HL-60 (cell line): ENCODE measurements at regions not wholly inside any gene's neighbourhood (a gene's known extent, or its start where the extent isn't known, plus 50 kb on each side); places are given as distances from the start of the nearest gene placed in this dataset.

Experiments used
- DNase-seq, 2 experiments: peaks; one replicate each; pipeline ENCODE4 v3.0.0-alpha.2; 2010 to 2020; ENCODE audit warnings: low read depth in 1 of 2, low spot score in 1 of 2
- H3K27ac ChIP-seq: fragments of 250-450 bp; sonication (Bioruptor Pico); replicated peaks from 2 replicates; pipeline ENCODE4 v1.5.1; 2020; ENCODE audit warnings: mild to moderate bottlenecking, moderate library complexity
- H3K27me3 ChIP-seq: fragments of 250-450 bp; sonication (Bioruptor Pico); 2 replicates; pipeline ENCODE4 v1.5.1; 2021; ENCODE audit warnings: mild to moderate bottlenecking, moderate library complexity; ENCODE audit not compliant: insufficient read depth, poor library complexity, severe bottlenecking
- H3K4me3 ChIP-seq: replicated peaks from 2 replicates; pipeline ENCODE4 v1.5.1; 2011; ENCODE audit warnings: mild to moderate bottlenecking, control low read depth, low read length; ENCODE audit not compliant: insufficient read depth
- GABPA ChIP-seq: IDR thresholded peaks from 2 replicates; pipeline ENCODE4 v1.6.1; 2012; ENCODE audit warnings: low read depth
- POLR2AphosphoS5 ChIP-seq: IDR thresholded peaks from 2 replicates; pipeline ENCODE4 v1.6.1; 2012; ENCODE audit warnings: low read depth
- SPI1 ChIP-seq: IDR thresholded peaks from 2 replicates; pipeline ENCODE4 v1.6.1; 2012; ENCODE audit warnings: low read depth, mild to moderate bottlenecking, borderline replicate concordance
- TF ChIP-seq, protein P1 (sequence below): IDR thresholded peaks from 2 replicates; pipeline ENCODE4 v1.6.1; 2012; ENCODE audit warnings: low read depth; ENCODE audit not compliant: insufficient replicate concordance
- TF ChIP-seq, protein P2 (sequence below): IDR thresholded peaks from one replicate; pipeline ENCODE4 v1.5.1; 2011; ENCODE audit warnings: low read length, control low read depth, inconsistent platforms; ENCODE audit not compliant: insufficient read depth

DNA sequence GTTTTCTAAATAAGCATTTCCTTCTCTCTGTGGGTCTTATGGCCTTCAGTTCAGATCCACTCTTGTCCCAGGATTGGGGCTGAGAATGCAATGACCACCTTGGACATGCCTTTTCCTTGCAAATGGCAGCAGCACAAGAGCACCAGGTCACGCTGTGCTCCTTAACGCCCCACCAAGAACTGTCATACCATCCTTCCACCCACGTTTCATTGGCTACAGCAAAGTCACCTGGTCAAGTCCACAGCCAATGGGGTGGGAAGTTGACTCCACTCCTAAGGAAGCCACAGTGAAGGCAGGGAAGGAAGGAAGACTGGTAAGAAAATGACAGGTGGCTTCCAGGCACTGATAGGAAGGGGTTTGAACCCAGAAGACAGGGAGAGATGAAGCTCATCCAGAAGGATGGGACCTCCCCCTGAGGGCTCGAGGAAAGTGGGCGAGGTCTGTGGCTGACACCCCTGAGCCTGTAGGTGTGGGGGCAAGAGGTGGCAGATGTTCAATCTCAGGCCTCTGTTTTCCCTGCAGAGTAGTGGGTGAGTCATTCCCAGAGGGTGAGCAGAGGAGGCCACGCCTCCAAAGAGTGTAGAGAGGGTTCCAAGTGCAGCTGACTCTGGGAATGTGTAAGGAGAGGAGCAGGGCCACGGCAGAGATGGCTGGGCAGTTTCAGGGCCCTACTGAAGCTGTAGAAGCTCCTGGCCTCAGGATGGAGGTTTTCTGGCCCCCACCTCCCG, 113.5 kb upstream of the VRK1 start:
- Histone ChIP-seq H3K27ac (no peak overlapping the region), H3K27me3 (no peaks in the 10 kb centered on the region), H3K4me3 (no peak overlapping the region)
- DNase-seq = no peak
- TF ChIP-seq, protein P1, sequence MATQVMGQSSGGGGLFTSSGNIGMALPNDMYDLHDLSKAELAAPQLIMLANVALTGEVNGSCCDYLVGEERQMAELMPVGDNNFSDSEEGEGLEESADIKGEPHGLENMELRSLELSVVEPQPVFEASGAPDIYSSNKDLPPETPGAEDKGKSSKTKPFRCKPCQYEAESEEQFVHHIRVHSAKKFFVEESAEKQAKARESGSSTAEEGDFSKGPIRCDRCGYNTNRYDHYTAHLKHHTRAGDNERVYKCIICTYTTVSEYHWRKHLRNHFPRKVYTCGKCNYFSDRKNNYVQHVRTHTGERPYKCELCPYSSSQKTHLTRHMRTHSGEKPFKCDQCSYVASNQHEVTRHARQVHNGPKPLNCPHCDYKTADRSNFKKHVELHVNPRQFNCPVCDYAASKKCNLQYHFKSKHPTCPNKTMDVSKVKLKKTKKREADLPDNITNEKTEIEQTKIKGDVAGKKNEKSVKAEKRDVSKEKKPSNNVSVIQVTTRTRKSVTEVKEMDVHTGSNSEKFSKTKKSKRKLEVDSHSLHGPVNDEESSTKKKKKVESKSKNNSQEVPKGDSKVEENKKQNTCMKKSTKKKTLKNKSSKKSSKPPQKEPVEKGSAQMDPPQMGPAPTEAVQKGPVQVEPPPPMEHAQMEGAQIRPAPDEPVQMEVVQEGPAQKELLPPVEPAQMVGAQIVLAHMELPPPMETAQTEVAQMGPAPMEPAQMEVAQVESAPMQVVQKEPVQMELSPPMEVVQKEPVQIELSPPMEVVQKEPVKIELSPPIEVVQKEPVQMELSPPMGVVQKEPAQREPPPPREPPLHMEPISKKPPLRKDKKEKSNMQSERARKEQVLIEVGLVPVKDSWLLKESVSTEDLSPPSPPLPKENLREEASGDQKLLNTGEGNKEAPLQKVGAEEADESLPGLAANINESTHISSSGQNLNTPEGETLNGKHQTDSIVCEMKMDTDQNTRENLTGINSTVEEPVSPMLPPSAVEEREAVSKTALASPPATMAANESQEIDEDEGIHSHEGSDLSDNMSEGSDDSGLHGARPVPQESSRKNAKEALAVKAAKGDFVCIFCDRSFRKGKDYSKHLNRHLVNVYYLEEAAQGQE = no peak
- no peak for TF ChIP-seq GABPA
- TF ChIP-seq, protein P2, sequence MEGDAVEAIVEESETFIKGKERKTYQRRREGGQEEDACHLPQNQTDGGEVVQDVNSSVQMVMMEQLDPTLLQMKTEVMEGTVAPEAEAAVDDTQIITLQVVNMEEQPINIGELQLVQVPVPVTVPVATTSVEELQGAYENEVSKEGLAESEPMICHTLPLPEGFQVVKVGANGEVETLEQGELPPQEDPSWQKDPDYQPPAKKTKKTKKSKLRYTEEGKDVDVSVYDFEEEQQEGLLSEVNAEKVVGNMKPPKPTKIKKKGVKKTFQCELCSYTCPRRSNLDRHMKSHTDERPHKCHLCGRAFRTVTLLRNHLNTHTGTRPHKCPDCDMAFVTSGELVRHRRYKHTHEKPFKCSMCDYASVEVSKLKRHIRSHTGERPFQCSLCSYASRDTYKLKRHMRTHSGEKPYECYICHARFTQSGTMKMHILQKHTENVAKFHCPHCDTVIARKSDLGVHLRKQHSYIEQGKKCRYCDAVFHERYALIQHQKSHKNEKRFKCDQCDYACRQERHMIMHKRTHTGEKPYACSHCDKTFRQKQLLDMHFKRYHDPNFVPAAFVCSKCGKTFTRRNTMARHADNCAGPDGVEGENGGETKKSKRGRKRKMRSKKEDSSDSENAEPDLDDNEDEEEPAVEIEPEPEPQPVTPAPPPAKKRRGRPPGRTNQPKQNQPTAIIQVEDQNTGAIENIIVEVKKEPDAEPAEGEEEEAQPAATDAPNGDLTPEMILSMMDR = no peak
- TF ChIP-seq SPI1 = no peak
- no peak for TF ChIP-seq POLR2AphosphoS5

DNA sequence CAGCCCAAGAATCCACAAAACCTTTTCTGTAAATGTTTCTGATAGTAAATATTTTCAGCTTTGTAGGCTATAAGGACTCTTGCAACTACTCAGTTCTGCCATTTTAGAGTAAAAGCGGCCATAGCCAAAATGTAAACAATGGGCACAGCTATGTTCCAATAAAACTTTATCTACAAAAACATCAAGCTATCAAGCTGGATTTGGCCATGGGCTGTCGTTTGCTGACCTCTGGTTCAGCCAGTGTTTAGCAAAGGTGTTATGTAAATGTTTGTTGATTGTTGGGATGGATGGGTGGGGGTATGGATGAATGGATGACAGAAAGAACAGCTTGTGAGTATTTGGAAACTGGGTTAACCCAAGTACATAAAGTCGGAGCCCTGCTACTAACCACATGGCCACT, 111.1 kb upstream of the VRK1 start:
- Histone ChIP-seq H3K27me3 (no peaks in the 10 kb centered on the region), H3K4me3 (no peak overlapping the region), H3K27ac (no peak overlapping the region)
- TF ChIP-seq, protein P2 = no peak
- TF ChIP-seq GABPA (no peak), POLR2AphosphoS5 (no peak), SPI1 (no peak)
- TF ChIP-seq, protein P1 = no peak
- no peak for DNase-seq

DNA sequence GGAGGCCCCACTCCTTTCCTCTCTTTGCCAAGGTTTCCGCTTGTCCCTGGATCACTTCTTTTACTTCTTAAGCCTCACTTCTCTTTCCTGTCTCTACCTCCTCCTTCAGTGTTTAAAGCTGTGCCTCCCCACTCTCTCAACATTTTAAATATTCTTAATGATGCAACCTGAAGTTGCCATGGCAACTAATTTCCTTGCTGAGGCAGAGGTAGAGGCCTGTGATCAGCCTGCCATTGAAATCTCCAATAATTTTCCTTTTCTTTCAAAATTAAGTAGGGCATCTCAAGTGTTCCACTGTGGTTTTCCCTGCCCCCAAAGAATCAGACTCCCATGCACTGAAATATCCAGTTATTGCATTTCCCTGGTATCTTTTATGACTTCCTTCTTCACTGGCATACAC, 108.6 kb upstream of the VRK1 start:
- H3K27ac ChIP-seq = no peak overlapping the region
- DNase-seq = no peak
- TF ChIP-seq GABPA (no peak), POLR2AphosphoS5 (no peak), SPI1 (no peak)
- TF ChIP-seq, protein P2 = no peak
- TF ChIP-seq, protein P1 = no peak
- H3K27me3 ChIP-seq = no peaks in the 10 kb centered on the region
- H3K4me3 ChIP-seq = no peak overlapping the region
